ENCODE measurements at regions not wholly inside any gene's neighbourhood (a gene's known extent, or its start where the extent isn't known, plus 50 kb on each side); places are given as distances from the start of the nearest gene placed in this dataset.

DNA sequence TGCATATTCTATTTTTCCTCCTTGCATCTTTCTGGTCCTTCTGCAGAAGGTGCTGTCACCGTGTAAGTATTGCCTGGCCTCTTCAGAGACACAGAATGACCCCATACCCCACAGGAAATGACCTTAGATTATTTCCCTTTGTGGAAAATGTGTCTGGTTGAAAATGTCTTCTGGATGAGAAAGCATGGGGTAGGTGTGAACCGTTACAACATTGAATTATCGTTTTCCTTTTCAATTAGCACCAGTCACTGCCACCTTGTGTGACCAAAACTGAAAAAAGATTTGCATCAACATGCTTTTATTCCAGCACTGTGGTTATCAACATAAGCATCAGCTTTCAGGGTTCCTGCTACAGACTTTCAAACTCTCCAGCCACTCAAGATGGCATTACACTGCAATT is 58.0 kb upstream of the CELF2 start:
- no peak for TF ChIP-seq POLR2A (IDR thresholded peaks at IDR 0.05)
- TF ChIP-seq, protein P1, sequence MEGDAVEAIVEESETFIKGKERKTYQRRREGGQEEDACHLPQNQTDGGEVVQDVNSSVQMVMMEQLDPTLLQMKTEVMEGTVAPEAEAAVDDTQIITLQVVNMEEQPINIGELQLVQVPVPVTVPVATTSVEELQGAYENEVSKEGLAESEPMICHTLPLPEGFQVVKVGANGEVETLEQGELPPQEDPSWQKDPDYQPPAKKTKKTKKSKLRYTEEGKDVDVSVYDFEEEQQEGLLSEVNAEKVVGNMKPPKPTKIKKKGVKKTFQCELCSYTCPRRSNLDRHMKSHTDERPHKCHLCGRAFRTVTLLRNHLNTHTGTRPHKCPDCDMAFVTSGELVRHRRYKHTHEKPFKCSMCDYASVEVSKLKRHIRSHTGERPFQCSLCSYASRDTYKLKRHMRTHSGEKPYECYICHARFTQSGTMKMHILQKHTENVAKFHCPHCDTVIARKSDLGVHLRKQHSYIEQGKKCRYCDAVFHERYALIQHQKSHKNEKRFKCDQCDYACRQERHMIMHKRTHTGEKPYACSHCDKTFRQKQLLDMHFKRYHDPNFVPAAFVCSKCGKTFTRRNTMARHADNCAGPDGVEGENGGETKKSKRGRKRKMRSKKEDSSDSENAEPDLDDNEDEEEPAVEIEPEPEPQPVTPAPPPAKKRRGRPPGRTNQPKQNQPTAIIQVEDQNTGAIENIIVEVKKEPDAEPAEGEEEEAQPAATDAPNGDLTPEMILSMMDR (IDR thresholded peaks at IDR 0.05) = no peak
